ENCODE measurements at regions not wholly inside any gene's neighbourhood (a gene's known extent, or its start where the extent isn't known, plus 50 kb on each side); places are given as distances from the start of the nearest gene placed in this dataset.

GRCh38 chr2:162989507-162989906, 150.9 kb upstream of the KCNH7 start:
- Histone ChIP-seq H3K4me3 (ENCODE audit: low read depth, low read length) (no peak overlapping the region), H3K36me3 (ENCODE audit: control insufficient read depth, insufficient read depth, low read length) (no peaks in the 10 kb centered on the region), H3K27me3 (ENCODE audit: control insufficient read depth, insufficient read depth, low read length) (no peaks in the 10 kb centered on the region)
- TF ChIP-seq, protein P1, sequence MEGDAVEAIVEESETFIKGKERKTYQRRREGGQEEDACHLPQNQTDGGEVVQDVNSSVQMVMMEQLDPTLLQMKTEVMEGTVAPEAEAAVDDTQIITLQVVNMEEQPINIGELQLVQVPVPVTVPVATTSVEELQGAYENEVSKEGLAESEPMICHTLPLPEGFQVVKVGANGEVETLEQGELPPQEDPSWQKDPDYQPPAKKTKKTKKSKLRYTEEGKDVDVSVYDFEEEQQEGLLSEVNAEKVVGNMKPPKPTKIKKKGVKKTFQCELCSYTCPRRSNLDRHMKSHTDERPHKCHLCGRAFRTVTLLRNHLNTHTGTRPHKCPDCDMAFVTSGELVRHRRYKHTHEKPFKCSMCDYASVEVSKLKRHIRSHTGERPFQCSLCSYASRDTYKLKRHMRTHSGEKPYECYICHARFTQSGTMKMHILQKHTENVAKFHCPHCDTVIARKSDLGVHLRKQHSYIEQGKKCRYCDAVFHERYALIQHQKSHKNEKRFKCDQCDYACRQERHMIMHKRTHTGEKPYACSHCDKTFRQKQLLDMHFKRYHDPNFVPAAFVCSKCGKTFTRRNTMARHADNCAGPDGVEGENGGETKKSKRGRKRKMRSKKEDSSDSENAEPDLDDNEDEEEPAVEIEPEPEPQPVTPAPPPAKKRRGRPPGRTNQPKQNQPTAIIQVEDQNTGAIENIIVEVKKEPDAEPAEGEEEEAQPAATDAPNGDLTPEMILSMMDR (IDR thresholded peaks at IDR 0.05; ENCODE audit: insufficient read depth, low read length, poor library complexity, severe bottlenecking), result no peak
- no peak for DNase-seq (ENCODE audit: low read depth)

- no peaks in the 10 kb centered on the region for H3K36me3 ChIP-seq (ENCODE audit: control insufficient read depth, insufficient read depth, low read length)
- DNase-seq (ENCODE audit: low read depth), result no peak
- TF ChIP-seq, protein P1 (IDR thresholded peaks at IDR 0.05; ENCODE audit: insufficient read depth, low read length, poor library complexity, severe bottlenecking), result no peak
- no peak overlapping the region for H3K4me3 ChIP-seq (ENCODE audit: low read depth, low read length)
- no peaks in the 10 kb centered on the region for H3K27me3 ChIP-seq (ENCODE audit: control insufficient read depth, insufficient read depth, low read length)
Observed at GRCh38 chr2:162974771-162975170, 136.2 kb upstream of the KCNH7 start.

GRCh38 chr2:162972383-162972782, 133.8 kb upstream of the KCNH7 start:
- Histone ChIP-seq H3K36me3 (ENCODE audit: control insufficient read depth, insufficient read depth, low read length) (no peaks in the 10 kb centered on the region), H3K27me3 (ENCODE audit: control insufficient read depth, insufficient read depth, low read length) (no peaks in the 10 kb centered on the region), H3K4me3 (ENCODE audit: low read depth, low read length) (no peak overlapping the region)
- no peak for DNase-seq (ENCODE audit: low read depth)
- TF ChIP-seq, protein P1 (IDR thresholded peaks at IDR 0.05; ENCODE audit: insufficient read depth, low read length, poor library complexity, severe bottlenecking), result no peak

DNA sequence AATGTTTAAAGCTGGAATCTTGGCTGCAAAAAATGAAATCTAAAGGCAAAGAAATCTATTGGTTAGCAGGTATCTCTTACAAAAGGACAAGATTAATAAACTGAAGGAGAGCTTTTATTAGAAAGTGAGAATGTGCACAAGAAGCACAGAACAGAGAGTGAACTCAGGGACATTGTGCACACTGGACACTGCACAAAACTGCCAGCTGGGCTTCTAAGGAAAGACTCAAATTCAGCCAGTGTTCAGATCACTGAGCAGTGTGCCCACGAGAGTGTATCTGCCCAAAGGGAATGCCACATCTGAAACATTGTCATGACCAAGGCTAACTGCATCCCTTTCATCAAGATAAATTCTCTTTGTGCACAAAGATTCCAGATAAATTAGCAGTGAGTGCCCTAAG, 129.7 kb upstream of the KCNH7 start:
- H3K27me3 ChIP-seq (ENCODE audit: control insufficient read depth, insufficient read depth, low read length), result no peaks in the 10 kb centered on the region
- H3K4me3 ChIP-seq (ENCODE audit: low read depth, low read length), result no peak overlapping the region
- H3K36me3 ChIP-seq (ENCODE audit: control insufficient read depth, insufficient read depth, low read length), result no peaks in the 10 kb centered on the region
- DNase-seq (ENCODE audit: low read depth), result no peak
- TF ChIP-seq, protein P1 (IDR thresholded peaks at IDR 0.05; ENCODE audit: insufficient read depth, low read length, poor library complexity, severe bottlenecking), result no peak

DNA sequence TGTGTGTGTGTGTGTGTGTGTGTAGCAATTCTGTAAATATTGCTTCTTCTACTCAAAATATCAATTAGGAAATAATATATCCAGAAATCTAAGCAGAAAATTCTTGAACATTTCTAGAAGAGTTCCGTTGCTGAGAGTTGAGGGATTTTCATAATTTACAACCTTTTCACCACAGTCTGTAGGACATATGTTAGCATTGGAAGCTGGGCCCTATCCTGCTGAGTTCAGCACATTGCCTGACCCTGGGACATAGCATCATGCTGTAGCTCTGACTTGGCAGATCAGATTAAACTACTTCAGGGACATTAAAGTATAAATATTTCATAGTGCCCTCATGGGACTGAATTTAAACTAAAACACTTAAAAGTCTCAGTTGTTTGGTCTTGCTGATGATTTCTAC, 129.2 kb upstream of the KCNH7 start:
- no peak for DNase-seq (ENCODE audit: low read depth)
- Histone ChIP-seq H3K27me3 (ENCODE audit: control insufficient read depth, insufficient read depth, low read length) (no peaks in the 10 kb centered on the region), H3K4me3 (ENCODE audit: low read depth, low read length) (no peak overlapping the region), H3K36me3 (ENCODE audit: control insufficient read depth, insufficient read depth, low read length) (no peaks in the 10 kb centered on the region)
- TF ChIP-seq, protein P1 (IDR thresholded peaks at IDR 0.05; ENCODE audit: insufficient read depth, low read length, poor library complexity, severe bottlenecking), result no peak

- TF ChIP-seq, protein P1 (IDR thresholded peaks at IDR 0.05; ENCODE audit: insufficient read depth, low read length, poor library complexity, severe bottlenecking), result no peak
- no peak overlapping the region for H3K4me3 ChIP-seq (ENCODE audit: low read depth, low read length)
- no peaks in the 10 kb centered on the region for H3K27me3 ChIP-seq (ENCODE audit: control insufficient read depth, insufficient read depth, low read length)
- DNase-seq (ENCODE audit: low read depth), result no peak
- H3K36me3 ChIP-seq (ENCODE audit: control insufficient read depth, insufficient read depth, low read length), result no peaks in the 10 kb centered on the region
Observed at GRCh38 chr2:162967147-162967546, 128.6 kb upstream of the KCNH7 start.

Measured in kidney epithelial cell (primary cell).